ENCODE measurements at regions not wholly inside any gene's neighbourhood (a gene's known extent, or its start where the extent isn't known, plus 50 kb on each side); places are given as distances from the start of the nearest gene placed in this dataset.

- peaks cover 6% of the 10 kb centered on the region for H3K27me3 Mint-ChIP-seq (ENCODE audit: low read depth, unreplicated experiment)
- peaks cover 4% of the 10 kb centered on the region for H3K9me3 Mint-ChIP-seq (ENCODE audit: unreplicated experiment)
- H3K27ac ChIP-seq (ENCODE audit: low read depth, low read length): no peak overlapping the region
- no peak overlapping the region for H3K4me2 ChIP-seq (ENCODE audit: low read length)
- H3K4me3 Mint-ChIP-seq (ENCODE audit: unreplicated experiment): no peak overlapping the region
- no peak overlapping the region for H3K4me3 ChIP-seq (ENCODE audit: insufficient read depth, low read depth, low read length)
- H3K36me3 ChIP-seq (ENCODE audit: insufficient read depth, low read length): no peaks in the 10 kb centered on the region
- no peaks in the 10 kb centered on the region for H3K9me3 ChIP-seq (ENCODE audit: insufficient read depth, low read depth, low read length)
- DNase-seq (ENCODE audit: low read depth) (no peak), FAIRE-seq (no peak)
- no peaks in the 10 kb centered on the region for H3K79me2 ChIP-seq (ENCODE audit: insufficient read depth, low read length)
- no peak overlapping the region for H2AFZ ChIP-seq (ENCODE audit: low read depth, low read length)
- no peak overlapping the region for H3K27ac Mint-ChIP-seq (ENCODE audit: unreplicated experiment)
- no peak overlapping the region for H3K9ac ChIP-seq (ENCODE audit: low read length)
- no peaks in the 10 kb centered on the region for H3K36me3 Mint-ChIP-seq (ENCODE audit: low read depth, unreplicated experiment)
- peaks cover 7% of the 10 kb centered on the region for H3K27me3 ChIP-seq (ENCODE audit: insufficient read depth, low read length)
- H3K4me1 ChIP-seq (ENCODE audit: insufficient read depth, low read length): no peaks in the 10 kb centered on the region
- peaks cover 4% of the 10 kb centered on the region for H3K4me1 Mint-ChIP-seq (ENCODE audit: low read depth, unreplicated experiment)
- TF ChIP-seq CTCF (IDR thresholded peaks at IDR 0.05; ENCODE audit: insufficient read depth, low read depth, low read length) (no peak), EZH2 (IDR thresholded peaks at IDR 0.05; ENCODE audit: insufficient read depth, low read length) (no peak)
- H4K20me1 ChIP-seq (ENCODE audit: insufficient read depth, low read length): no peaks in the 10 kb centered on the region
These were observed 76.0 kb upstream of the SRD5A3 start for GRCh38 chr4:55269995-55270394.

DNA sequence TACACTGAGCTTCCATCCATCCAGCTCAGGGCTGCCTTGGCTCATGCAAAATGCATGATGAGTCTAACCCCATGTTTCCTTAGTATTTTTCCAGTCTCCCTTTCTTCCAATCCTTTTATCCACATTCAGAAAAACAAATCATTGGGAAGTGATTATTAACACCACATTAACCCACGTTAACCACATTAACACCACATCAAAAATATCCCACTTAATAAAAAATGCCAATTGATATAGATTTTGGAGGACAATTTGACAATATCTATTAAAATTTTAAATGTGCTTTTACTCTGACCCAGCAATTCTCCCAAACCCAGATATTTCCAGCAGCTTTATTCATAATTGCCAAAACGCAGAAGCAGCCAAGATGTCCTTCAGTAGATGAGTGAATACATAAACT lies 75.6 kb upstream of the SRD5A3 start:
- Histone ChIP-seq H3K4me3 (ENCODE audit: insufficient read depth, low read depth, low read length) (no peak overlapping the region), H3K27me3 (ENCODE audit: insufficient read depth, low read length) (peaks cover 7% of the 10 kb centered on the region), H3K4me1 (ENCODE audit: insufficient read depth, low read length) (no peaks in the 10 kb centered on the region), H3K36me3 (ENCODE audit: insufficient read depth, low read length) (no peaks in the 10 kb centered on the region), H3K4me2 (ENCODE audit: low read length) (no peak overlapping the region), H3K9me3 (ENCODE audit: insufficient read depth, low read depth, low read length) (no peaks in the 10 kb centered on the region), H3K79me2 (ENCODE audit: insufficient read depth, low read length) (no peaks in the 10 kb centered on the region), H2AFZ (ENCODE audit: low read depth, low read length) (no peak overlapping the region), H3K27ac (ENCODE audit: low read depth, low read length) (no peak overlapping the region), H3K9ac (ENCODE audit: low read length) (no peak overlapping the region), H4K20me1 (ENCODE audit: insufficient read depth, low read length) (no peaks in the 10 kb centered on the region)
- Mint-ChIP-seq H3K27ac (ENCODE audit: unreplicated experiment) (no peak overlapping the region), H3K9me3 (ENCODE audit: unreplicated experiment) (peaks cover 4% of the 10 kb centered on the region), H3K36me3 (ENCODE audit: low read depth, unreplicated experiment) (no peaks in the 10 kb centered on the region), H3K4me1 (ENCODE audit: low read depth, unreplicated experiment) (peaks cover 4% of the 10 kb centered on the region), H3K27me3 (ENCODE audit: low read depth, unreplicated experiment) (peaks cover 6% of the 10 kb centered on the region), H3K4me3 (ENCODE audit: unreplicated experiment) (no peak overlapping the region)
- TF ChIP-seq EZH2 (IDR thresholded peaks at IDR 0.05; ENCODE audit: insufficient read depth, low read length): no peak
- TF ChIP-seq CTCF (IDR thresholded peaks at IDR 0.05; ENCODE audit: insufficient read depth, low read depth, low read length): no peak
- no peak for FAIRE-seq
- no peak for DNase-seq (ENCODE audit: low read depth)

GRCh38 chr4:55272102-55272501 lies 73.9 kb upstream of the SRD5A3 start:
- Histone ChIP-seq H3K36me3 (ENCODE audit: insufficient read depth, low read length) (no peaks in the 10 kb centered on the region), H3K9me3 (ENCODE audit: insufficient read depth, low read depth, low read length) (no peaks in the 10 kb centered on the region), H3K4me3 (ENCODE audit: insufficient read depth, low read depth, low read length) (no peak overlapping the region), H4K20me1 (ENCODE audit: insufficient read depth, low read length) (no peaks in the 10 kb centered on the region), H3K4me1 (ENCODE audit: insufficient read depth, low read length) (no peaks in the 10 kb centered on the region), H3K9ac (ENCODE audit: low read length) (no peak overlapping the region), H3K4me2 (ENCODE audit: low read length) (no peak overlapping the region), H3K27ac (ENCODE audit: low read depth, low read length) (no peak overlapping the region), H2AFZ (ENCODE audit: low read depth, low read length) (no peak overlapping the region), H3K27me3 (ENCODE audit: insufficient read depth, low read length) (peaks cover 7% of the 10 kb centered on the region), H3K79me2 (ENCODE audit: insufficient read depth, low read length) (no peaks in the 10 kb centered on the region)
- H3K9me3 Mint-ChIP-seq (ENCODE audit: unreplicated experiment): peaks cover 5% of the 10 kb centered on the region
- H3K27me3 Mint-ChIP-seq (ENCODE audit: low read depth, unreplicated experiment): peaks cover 6% of the 10 kb centered on the region
- H3K27ac Mint-ChIP-seq (ENCODE audit: unreplicated experiment): no peak overlapping the region
- TF ChIP-seq EZH2 (IDR thresholded peaks at IDR 0.05; ENCODE audit: insufficient read depth, low read length) (no peak), CTCF (IDR thresholded peaks at IDR 0.05; ENCODE audit: insufficient read depth, low read depth, low read length) (no peak)
- FAIRE-seq: no peak
- no peak overlapping the region for H3K4me3 Mint-ChIP-seq (ENCODE audit: unreplicated experiment)
- no peak for DNase-seq (ENCODE audit: low read depth)
- peaks cover 4% of the 10 kb centered on the region for H3K4me1 Mint-ChIP-seq (ENCODE audit: low read depth, unreplicated experiment)
- no peaks in the 10 kb centered on the region for H3K36me3 Mint-ChIP-seq (ENCODE audit: low read depth, unreplicated experiment)

Data from astrocyte (in vitro differentiated cells and primary cell).